IMR-90 (cell line): ENCODE measurements at regions not wholly inside any gene's neighbourhood (a gene's known extent, or its start where the extent isn't known, plus 50 kb on each side); places are given as distances from the start of the nearest gene placed in this dataset.

Source experiments
- ATAC-seq: fragments of 200-7000 bp; cut with Tn5 transposase; 2 replicates; pipeline ENCODE4 v1.9.1; 2020; ENCODE audit warnings: low read depth, mild to moderate bottlenecking, moderate library complexity
- BruUV-seq: library from RNA; stranded (reverse); fragments of 400-500 nt; replicated peaks from 2 replicates; lab custom pipeline; 2021; lab: Mats Ljungman, UMichigan
- CTCF ChIA-PET: fragments of 300-600 bp; formaldehyde crosslinking; extraction: SDS; loops from one replicate; lab custom pipeline; 2021; ENCODE audit warnings: antibody characterized with exemption; lab: Yijun Ruan, JAX
- POLR2A ChIA-PET: fragments of 300-600 bp; sonication (Branson Sonifier 250); formaldehyde crosslinking; loops from one replicate; lab custom pipeline; 2022; ENCODE audit warnings: antibody characterized with exemption; ENCODE audit not compliant: unreplicated experiment; lab: Charles Lee
- DNase-seq: peaks from one replicate; pipeline ENCODE4 v3.0.0; 2013
- H2AFZ ChIP-seq: replicated peaks from 2 replicates; pipeline ENCODE3; 2013; ENCODE audit warnings: low read length, mild to moderate bottlenecking; ENCODE audit not compliant: poor library complexity
- H2AK5ac ChIP-seq: 2 replicates; pipeline ENCODE4 v1.6.1; 2013; ENCODE audit warnings: low read depth, low read length, inconsistent platforms
- H2AK9ac ChIP-seq: replicated peaks from 2 replicates; pipeline ENCODE3; 2013; ENCODE audit warnings: mild to moderate bottlenecking, low read depth, low read length, moderate library complexity; ENCODE audit not compliant: poor library complexity
- H2BK120ac ChIP-seq: 2 replicates; pipeline ENCODE4 v1.6.1; 2013; ENCODE audit warnings: low read depth, low read length, inconsistent platforms
- H2BK15ac ChIP-seq: 3 replicates; pipeline ENCODE4 v1.6.1; 2013; ENCODE audit warnings: low read depth, low read length, inconsistent platforms
- H2BK20ac ChIP-seq: 2 replicates; pipeline ENCODE4 v1.6.1; 2013; ENCODE audit warnings: low read depth, mild to moderate bottlenecking, inconsistent platforms, low read length, moderate library complexity
- H2BK5ac ChIP-seq: 2 replicates; pipeline ENCODE4 v1.6.1; 2013; ENCODE audit warnings: mild to moderate bottlenecking, low read depth, low read length, inconsistent platforms; ENCODE audit not compliant: poor library complexity, severe bottlenecking
- H3K14ac ChIP-seq: replicated peaks from 2 replicates; pipeline ENCODE4 v1.6.1; 2013; ENCODE audit warnings: low read depth, low read length, inconsistent platforms
- H3K18ac ChIP-seq: 2 replicates; pipeline ENCODE4 v1.6.1; 2013; ENCODE audit warnings: low read depth, low read length, control low read depth
- H3K23ac ChIP-seq: 2 replicates; pipeline ENCODE4 v1.6.1; 2013; ENCODE audit warnings: low read depth, low read length, inconsistent platforms
- H3K27ac ChIP-seq: 2 replicates; pipeline ENCODE4 v1.5.1; 2013; ENCODE audit warnings: mild to moderate bottlenecking, control low read depth, low read length; ENCODE audit not compliant: insufficient read depth
- H3K27me3 ChIP-seq: 2 replicates; pipeline ENCODE4 v1.6.1; 2013; ENCODE audit warnings: low read length; ENCODE audit not compliant: control insufficient read depth, insufficient read depth
- H3K36me3 ChIP-seq: 2 replicates; pipeline ENCODE4 v1.6.1; 2013; ENCODE audit warnings: low read length, mixed read lengths; ENCODE audit not compliant: control insufficient read depth, insufficient read depth
- H3K4ac ChIP-seq: 2 replicates; pipeline ENCODE4 v1.6.1; 2013; ENCODE audit warnings: low read depth, low read length, inconsistent platforms
- H3K4me1 ChIP-seq: 2 replicates; pipeline ENCODE4 v1.6.1; 2013; ENCODE audit warnings: low read length, mixed read lengths; ENCODE audit not compliant: control insufficient read depth, insufficient read depth
- H3K4me2 ChIP-seq: 2 replicates; pipeline ENCODE4 v1.6.1; 2013; ENCODE audit warnings: low read depth, mild to moderate bottlenecking, control low read depth, low read length, moderate library complexity
- H3K4me3 ChIP-seq: 2 replicates; pipeline ENCODE4 v1.5.1; 2013; ENCODE audit warnings: low read depth, mild to moderate bottlenecking, control low read depth, low read length, moderate library complexity; ENCODE audit not compliant: insufficient read depth
- H3K56ac ChIP-seq: 2 replicates; pipeline ENCODE4 v1.6.1; 2013; ENCODE audit warnings: low read length, inconsistent platforms; ENCODE audit not compliant: insufficient read depth; ENCODE audit errors: extremely low read depth
- H3K79me1 ChIP-seq, 2 experiments: 2 replicates each; pipeline ENCODE4 v1.6.1; 2013; ENCODE audit warnings: low read length in 2 of 2, inconsistent platforms in 1 of 2, low read depth in 1 of 2
- H3K9ac ChIP-seq: 2 replicates; pipeline ENCODE4 v1.6.1; 2013; ENCODE audit warnings: low read depth, low read length, control low read depth
- H3K9me1 ChIP-seq: 2 replicates; pipeline ENCODE4 v1.6.1; 2013; ENCODE audit warnings: low read length, inconsistent platforms; ENCODE audit not compliant: insufficient read depth
- H3K9me3 ChIP-seq: 2 replicates; pipeline ENCODE4 v1.6.1; 2013; ENCODE audit warnings: low read length; ENCODE audit not compliant: control insufficient read depth, insufficient read depth
- H4K20me1 ChIP-seq: 2 replicates; pipeline ENCODE4 v1.6.1; 2013; ENCODE audit warnings: low read length, inconsistent platforms; ENCODE audit not compliant: insufficient read depth
- H4K5ac ChIP-seq: 2 replicates; pipeline ENCODE4 v1.6.1; 2013; ENCODE audit warnings: mild to moderate bottlenecking, low read depth, low read length, control low read depth
- H4K8ac ChIP-seq, 2 experiments: 2 replicates each; pipeline ENCODE4 v1.6.1; 2013; ENCODE audit warnings: low read depth in 2 of 2, low read length in 2 of 2, control low read depth in 1 of 2, inconsistent platforms in 1 of 2
- H4K91ac ChIP-seq: 2 replicates; pipeline ENCODE4 v1.6.1; 2013; ENCODE audit warnings: low read depth, low read length, inconsistent platforms; ENCODE audit not compliant: insufficient read depth
- BHLHE40 ChIP-seq: fragments of 150-350 bp; IDR thresholded peaks from 2 replicates; pipeline ENCODE4 v1.6.1; 2016; ENCODE audit warnings: mild to moderate bottlenecking, low read depth, low read length
- CEBPB ChIP-seq: IDR thresholded peaks from 2 replicates; pipeline ENCODE4 v1.6.1; 2012; ENCODE audit warnings: low read depth, low read length, improper control_type of control experiment
- CHD1 ChIP-seq: IDR thresholded peaks from 2 replicates; pipeline ENCODE4 v1.6.1; 2012; ENCODE audit warnings: low read depth, low read length, improper control_type of control experiment
- MAFK ChIP-seq: IDR thresholded peaks from 2 replicates; pipeline ENCODE4 v1.6.1; 2012; ENCODE audit warnings: low read depth, low read length, improper control_type of control experiment
- MAZ ChIP-seq: IDR thresholded peaks from 2 replicates; pipeline ENCODE4 v1.6.1; 2012; ENCODE audit warnings: low read depth, mild to moderate bottlenecking, low read length, improper control_type of control experiment, moderate library complexity, borderline replicate concordance
- NFE2L2 ChIP-seq: fragments of 150-350 bp; IDR thresholded peaks from 2 replicates; pipeline ENCODE4 v1.6.1; 2016; ENCODE audit warnings: low read depth, mild to moderate bottlenecking, low read length
- WGBS, 2 experiments: methylation state at CpG; one replicate each; pipeline versions ENCODE4 v1.1.5 to v1.1.7; 2013; ENCODE audit warnings: missing lambda C conversion rate in 2 of 2; ENCODE audit not compliant: insufficient read length in 1 of 2; ENCODE audit errors: extremely low coverage in 2 of 2; 5-methylcytosine and 5-hydroxymethylcytosine counted together
- dilution Hi-C: fragments of 300-500 bp; cut with HindIII; formaldehyde crosslinking; loops from one replicate; pipeline ENCODE4 v1.14.3; 2018; ENCODE audit warnings: low sequenced_read_pairs; ENCODE audit not compliant: unreplicated experiment
- in situ Hi-C: fragments of 300-500 bp; cut with MboI; formaldehyde crosslinking; loops from 3 replicates; pipeline ENCODE4 v1.14.3; 2019; ENCODE audit warnings: low sequenced_read_pairs, inconsistent platforms, mixed read lengths
- intact Hi-C: fragments of 100-400 bp; cut with micrococcal nuclease; formaldehyde crosslinking; loops from 2 replicates; pipeline ENCODE4 v1.10.0; 2022

DNA sequence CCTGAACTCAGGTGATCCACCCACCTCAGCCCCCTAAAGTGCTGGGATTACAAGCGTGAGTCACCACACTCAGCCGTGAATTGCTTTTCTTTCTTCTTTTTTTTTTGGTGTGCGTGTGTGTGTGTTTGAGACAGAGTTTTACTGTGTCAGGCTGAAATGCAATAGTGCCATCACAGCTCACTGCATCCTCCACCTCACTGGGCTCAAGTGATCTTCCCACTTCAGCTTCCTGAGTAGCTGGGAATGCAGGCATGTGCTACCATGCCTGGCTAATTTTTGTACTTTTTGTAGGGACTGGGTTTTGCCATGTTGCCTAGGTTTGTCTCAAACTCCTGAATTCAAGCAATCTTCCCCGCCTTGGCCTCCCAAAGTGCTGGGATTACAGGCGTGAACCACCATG is 113.7 kb upstream of the HAPLN1 start:
- H3K4ac ChIP-seq: no peak overlapping the region
- no CpG with 5 or more reads among the region's 5 CpGs for WGBS, 2 experiments
- no peak overlapping the region for H3K56ac ChIP-seq
- H2BK5ac ChIP-seq: no peak overlapping the region
- no peak overlapping the region for H2AK5ac ChIP-seq
- dilution Hi-C loops: no loop called here
- H4K91ac ChIP-seq: no peak overlapping the region
- no peak overlapping the region for H2AFZ ChIP-seq
- no peak overlapping the region for H4K5ac ChIP-seq
- no peaks in the 10 kb centered on the region for H4K20me1 ChIP-seq
- H2AK9ac ChIP-seq: no peak overlapping the region
- H3K27me3 ChIP-seq: no peaks in the 10 kb centered on the region
- H3K23ac ChIP-seq: no peak overlapping the region
- H3K9ac ChIP-seq: no peak overlapping the region
- H2BK20ac ChIP-seq: no peak overlapping the region
- no peak overlapping the region for H3K4me3 ChIP-seq
- no TSS peak for BruUV-seq
- TF ChIP-seq MAZ (no peak), NFE2L2 (no peak), CHD1 (no peak), CEBPB (no peak), MAFK (no peak), BHLHE40 (no peak)
- no peaks in the 10 kb centered on the region for H3K79me1 ChIP-seq
- H3K4me1 ChIP-seq: no peaks in the 10 kb centered on the region
- in situ Hi-C loops: no loop called here
- H3K9me1 ChIP-seq: no peaks in the 10 kb centered on the region
- H3K18ac ChIP-seq: no peak overlapping the region
- no peak overlapping the region for H2BK120ac ChIP-seq
- H4K8ac ChIP-seq: no peak overlapping the region
- intact Hi-C loops: no loop called here
- H3K4me2 ChIP-seq: no peak overlapping the region
- H3K14ac ChIP-seq: no peak overlapping the region
- H3K27ac ChIP-seq: no peak overlapping the region
- POLR2A ChIA-PET: no interaction called here
- no peaks in the 10 kb centered on the region for H3K9me3 ChIP-seq
- DNase-seq (no peak), ATAC-seq (no peak)
- CTCF ChIA-PET: interaction anchor here (0.7 kb wide), 1 partner anchor 348 kb away, joined by 3 read pairs; no protein-coding TSS in a partner anchor
- no peaks in the 10 kb centered on the region for H3K36me3 ChIP-seq
- no peak overlapping the region for H2BK15ac ChIP-seq
